Cardiac muscle cell (in vitro differentiated cells and primary cell): ENCODE measurements at regions not wholly inside any gene's neighbourhood (a gene's known extent, or its start where the extent isn't known, plus 50 kb on each side); places are given as distances from the start of the nearest gene placed in this dataset.

ENCODE experiments used
- DNase-seq, 2 donors: peaks; one replicate each; pipeline versions ENCODE4 v3.0.0 to v3.0.0-alpha.2; 2010 to 2017; ENCODE audit warnings: low read depth in 1 of 2, low spot score in 1 of 2
- H3K27ac ChIP-seq: fragments of 200-600 bp; sonication (generic); 2 replicates; pipeline ENCODE4 v1.5.1; 2016
- H3K27me3 ChIP-seq: fragments of 200-600 bp; sonication (generic); 2 replicates; pipeline ENCODE4 v1.6.0; 2016; ENCODE audit warnings: control low read depth
- H3K36me3 ChIP-seq: fragments of 200-600 bp; sonication (generic); 2 replicates; pipeline ENCODE4 v1.5.1; 2016; ENCODE audit warnings: control low read depth
- H3K4me1 ChIP-seq: fragments of 200-600 bp; sonication (generic); 2 replicates; pipeline ENCODE4 v1.8.1; 2017; ENCODE audit warnings: low read depth, mild to moderate bottlenecking, mixed run types
- H3K4me3 ChIP-seq: fragments of 200-600 bp; sonication (generic); 2 replicates; pipeline ENCODE4 v1.5.1; 2016; ENCODE audit warnings: mild to moderate bottlenecking
- H3K9me3 ChIP-seq: fragments of 200-600 bp; sonication (generic); 2 replicates; pipeline ENCODE4 v1.5.1; 2017; ENCODE audit warnings: low read depth, mild to moderate bottlenecking, control low read depth
- TF ChIP-seq, protein P1 (sequence below): IDR thresholded peaks from 2 replicates; pipeline ENCODE4 v1.5.1; 2012; ENCODE audit warnings: low read depth, mild to moderate bottlenecking, low read length

- no peak overlapping the region for H3K4me3 ChIP-seq
- H3K36me3 ChIP-seq = no peaks in the 10 kb centered on the region
- no peaks in the 10 kb centered on the region for H3K4me1 ChIP-seq
- no peaks in the 10 kb centered on the region for H3K9me3 ChIP-seq
- TF ChIP-seq, protein P1, sequence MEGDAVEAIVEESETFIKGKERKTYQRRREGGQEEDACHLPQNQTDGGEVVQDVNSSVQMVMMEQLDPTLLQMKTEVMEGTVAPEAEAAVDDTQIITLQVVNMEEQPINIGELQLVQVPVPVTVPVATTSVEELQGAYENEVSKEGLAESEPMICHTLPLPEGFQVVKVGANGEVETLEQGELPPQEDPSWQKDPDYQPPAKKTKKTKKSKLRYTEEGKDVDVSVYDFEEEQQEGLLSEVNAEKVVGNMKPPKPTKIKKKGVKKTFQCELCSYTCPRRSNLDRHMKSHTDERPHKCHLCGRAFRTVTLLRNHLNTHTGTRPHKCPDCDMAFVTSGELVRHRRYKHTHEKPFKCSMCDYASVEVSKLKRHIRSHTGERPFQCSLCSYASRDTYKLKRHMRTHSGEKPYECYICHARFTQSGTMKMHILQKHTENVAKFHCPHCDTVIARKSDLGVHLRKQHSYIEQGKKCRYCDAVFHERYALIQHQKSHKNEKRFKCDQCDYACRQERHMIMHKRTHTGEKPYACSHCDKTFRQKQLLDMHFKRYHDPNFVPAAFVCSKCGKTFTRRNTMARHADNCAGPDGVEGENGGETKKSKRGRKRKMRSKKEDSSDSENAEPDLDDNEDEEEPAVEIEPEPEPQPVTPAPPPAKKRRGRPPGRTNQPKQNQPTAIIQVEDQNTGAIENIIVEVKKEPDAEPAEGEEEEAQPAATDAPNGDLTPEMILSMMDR = no peak
- no peaks in the 10 kb centered on the region for H3K27me3 ChIP-seq
- no peak for DNase-seq
- no peak overlapping the region for H3K27ac ChIP-seq
Observed at GRCh38 chr16:65716737-65717700, 595.2 kb upstream of the CDH11 start.

GRCh38 chr16:65713181-65713808 is 591.4 kb upstream of the CDH11 start:
- TF ChIP-seq, protein P1 = no peak
- no peaks in the 10 kb centered on the region for H3K4me1 ChIP-seq
- DNase-seq = no peak
- H3K9me3 ChIP-seq = no peaks in the 10 kb centered on the region
- no peaks in the 10 kb centered on the region for H3K27me3 ChIP-seq
- no peak overlapping the region for H3K4me3 ChIP-seq
- no peaks in the 10 kb centered on the region for H3K36me3 ChIP-seq
- H3K27ac ChIP-seq = no peak overlapping the region

DNA sequence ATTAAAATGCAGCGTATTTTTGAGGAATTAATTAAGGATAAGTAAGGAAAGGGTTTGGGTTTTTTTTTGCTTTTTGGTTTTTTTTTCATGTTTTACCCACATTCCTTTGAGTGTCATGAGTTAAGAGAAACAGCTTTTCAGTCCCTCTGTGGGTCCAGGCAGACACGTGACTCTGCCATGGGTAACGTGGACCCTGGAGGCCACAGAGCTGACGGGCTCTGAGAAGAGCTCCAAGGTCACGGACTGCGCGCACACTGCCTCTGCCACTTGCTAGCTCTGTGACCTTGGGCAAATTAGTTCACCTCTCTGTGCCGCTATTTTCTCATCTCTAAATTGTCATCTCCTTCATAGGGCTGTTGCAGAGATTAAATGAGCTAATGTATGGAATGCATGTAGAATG is 588.2 kb upstream of the CDH11 start:
- TF ChIP-seq, protein P1 = no peak
- H3K27me3 ChIP-seq = no peaks in the 10 kb centered on the region
- no peaks in the 10 kb centered on the region for H3K36me3 ChIP-seq
- no peaks in the 10 kb centered on the region for H3K9me3 ChIP-seq
- H3K4me3 ChIP-seq = no peak overlapping the region
- no peaks in the 10 kb centered on the region for H3K4me1 ChIP-seq
- no peak for DNase-seq
- no peak overlapping the region for H3K27ac ChIP-seq

DNA sequence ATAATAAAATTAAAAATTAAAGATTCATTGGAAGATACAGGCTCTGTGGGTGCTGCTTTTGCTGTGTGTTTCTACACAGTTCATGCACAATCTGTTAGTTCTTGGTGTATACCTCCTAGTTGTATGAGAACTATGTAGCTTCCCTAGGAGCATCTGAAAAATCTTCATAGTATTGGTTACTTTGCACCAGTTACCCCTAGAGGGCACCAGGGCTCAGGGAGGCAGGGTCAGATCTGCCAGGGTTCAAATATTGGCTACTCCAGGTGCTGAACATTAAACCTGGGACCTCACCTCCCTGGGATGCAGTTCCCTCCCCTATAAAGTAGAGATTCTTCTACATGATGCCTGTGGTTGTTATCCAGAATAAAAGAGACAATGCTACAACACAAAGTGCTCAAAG is 583.0 kb upstream of the CDH11 start:
- H3K27me3 ChIP-seq = no peaks in the 10 kb centered on the region
- no peak overlapping the region for H3K4me3 ChIP-seq
- H3K4me1 ChIP-seq = no peaks in the 10 kb centered on the region
- TF ChIP-seq, protein P1 = peak; percentile 42
- peak in 1 of 2 donors; percentile 19 for DNase-seq
- no peak overlapping the region for H3K27ac ChIP-seq
- H3K36me3 ChIP-seq = no peaks in the 10 kb centered on the region
- no peaks in the 10 kb centered on the region for H3K9me3 ChIP-seq

- Histone ChIP-seq H3K4me3 (no peak overlapping the region), H3K4me1 (peaks cover 5% of the 10 kb centered on the region), H3K9me3 (no peaks in the 10 kb centered on the region), H3K27ac (no peak overlapping the region), H3K27me3 (no peaks in the 10 kb centered on the region), H3K36me3 (no peaks in the 10 kb centered on the region)
- TF ChIP-seq, protein P1 = no peak
- peak; percentile 6 to 33 for DNase-seq
Observed at GRCh38 chr16:65702707-65703402, 581.0 kb upstream of the CDH11 start.
